ENCODE measurements at regions not wholly inside any gene's neighbourhood (a gene's known extent, or its start where the extent isn't known, plus 50 kb on each side); places are given as distances from the start of the nearest gene placed in this dataset.

GRCh38 chr21:35511696-35512162, 462.6 kb upstream of the RUNX1 start:
- no peak for TF ChIP-seq CTCF (IDR thresholded peaks at IDR 0.05)
- TF ChIP-seq POLR2A (IDR thresholded peaks at IDR 0.05): no peak
